SK-N-SH (cell line): ENCODE measurements at regions not wholly inside any gene's neighbourhood (a gene's known extent, or its start where the extent isn't known, plus 50 kb on each side); places are given as distances from the start of the nearest gene placed in this dataset.

ENCODE experiments used
- CTCF ChIA-PET: fragments of 300-600, 350-600 bp; formaldehyde crosslinking; extraction: SDS; loops from one replicate; lab custom pipeline; 2021; lab: Yijun Ruan, JAX
- POLR2A ChIA-PET: fragments of 350-600 bp; sonication (Branson Sonifier 250); formaldehyde crosslinking; extraction: SDS; loops from one replicate; lab custom pipeline; 2020; ENCODE audit warnings: antibody characterized with exemption, inconsistent platforms; lab: Yijun Ruan, JAX
- DNase-seq: peaks from one replicate; pipeline ENCODE4 v3.0.0; 2012
- H2AFZ ChIP-seq: fragments of 200-600 bp; sonication (generic); 2 replicates; pipeline ENCODE4 v1.8.1; 2016; ENCODE audit warnings: antibody characterized with exemption, mild to moderate bottlenecking, low read depth
- H3F3A ChIP-seq: fragments of 200-600 bp; sonication (generic); replicated peaks from 2 replicates; pipeline ENCODE3; 2016; ENCODE audit warnings: antibody characterized with exemption, mild to moderate bottlenecking; ENCODE audit not compliant: insufficient read depth
- H3K27ac ChIP-seq, 2 experiments: fragments of 200-500 bp in 1 of 2; fragments of 200-600 bp in 1 of 2; sonication (Bioruptor generic) in 1 of 2; sonication (generic), shearing (Covaris generic) in 1 of 2; 2 replicates each; pipeline versions ENCODE4 v1.5.1 to v1.6.1; 2014 to 2016; ENCODE audit warnings: low read depth in 2 of 2, inconsistent platforms in 1 of 2, low read length in 1 of 2, mild to moderate bottlenecking in 1 of 2, mixed read lengths in 1 of 2
- H3K27me3 ChIP-seq: fragments of 200-600 bp; sonication (generic), shearing (Covaris generic); 2 replicates; pipeline ENCODE4 v1.6.1; 2016; ENCODE audit warnings: mixed run types; ENCODE audit not compliant: insufficient read depth
- H3K36me3 ChIP-seq, 2 experiments: fragments of 200-500 bp in 1 of 2; fragments of 200-600 bp in 1 of 2; sonication (Bioruptor generic) in 1 of 2; sonication (generic) in 1 of 2; replicated peaks in 1 of 2; 2 replicates each; pipeline versions ENCODE3 to v1.5.1; 2014 to 2016; ENCODE audit warnings: low read length in 1 of 2, mild to moderate bottlenecking in 1 of 2; ENCODE audit not compliant: insufficient read depth in 2 of 2, control insufficient read depth in 1 of 2
- H3K4me1 ChIP-seq, 2 experiments: fragments of 200-500 bp in 1 of 2; fragments of 200-600 bp in 1 of 2; sonication (Bioruptor generic) in 1 of 2; sonication (generic), shearing (Covaris generic) in 1 of 2; 2 replicates each; pipeline versions ENCODE4 v1.5.1 to v1.6.1; 2014 to 2016; ENCODE audit warnings: low read depth in 1 of 2, low read length in 1 of 2, mixed run types in 1 of 2; ENCODE audit not compliant: insufficient read depth in 2 of 2, control insufficient read depth in 1 of 2
- H3K4me2 ChIP-seq: fragments of 200-600 bp; sonication (generic), shearing (Covaris generic); 2 replicates; pipeline ENCODE4 v1.6.1; 2017; ENCODE audit warnings: mixed run types
- H3K4me3 ChIP-seq, 2 experiments: fragments of 200-500 bp in 1 of 2; fragments of 200-600 bp in 1 of 2; sonication (Bioruptor generic) in 1 of 2; sonication (generic), shearing (Covaris generic) in 1 of 2; 2 replicates each; pipeline versions ENCODE4 v1.5.1 to v1.8.1; 2014 to 2016; ENCODE audit warnings: low read depth in 2 of 2, inconsistent platforms in 1 of 2, low read length in 1 of 2, mild to moderate bottlenecking in 1 of 2, mixed read lengths in 1 of 2, moderate library complexity in 1 of 2
- H3K79me2 ChIP-seq: fragments of 200-600 bp; sonication (generic); 2 replicates; pipeline ENCODE4 v1.8.1; 2017; ENCODE audit warnings: mild to moderate bottlenecking; ENCODE audit not compliant: insufficient read depth
- H3K9ac ChIP-seq: fragments of 200-600 bp; sonication (generic); 2 replicates; pipeline ENCODE4 v1.6.1; 2017; ENCODE audit warnings: mixed run types
- H3K9me2 ChIP-seq: fragments of 200-600 bp; sonication (generic); 2 replicates; pipeline ENCODE4 v1.6.1; 2017; ENCODE audit warnings: mixed run types
- H3K9me3 ChIP-seq: fragments of 200-600 bp; sonication (generic); 2 replicates; pipeline ENCODE4 v1.6.1; 2017; ENCODE audit warnings: mixed run types, mild to moderate bottlenecking, moderate library complexity
- H4K20me1 ChIP-seq: fragments of 200-600 bp; sonication (generic); 2 replicates; pipeline ENCODE4 v1.6.1; 2017; ENCODE audit warnings: mild to moderate bottlenecking, mixed run types; ENCODE audit not compliant: insufficient read depth
- CHD2 ChIP-seq: fragments of 150-350 bp; IDR thresholded peaks from 2 replicates; pipeline ENCODE4 v1.6.1; 2018; ENCODE audit warnings: low read length; ENCODE audit not compliant: partially characterized antibody
- ELF1 ChIP-seq: IDR thresholded peaks from 2 replicates; pipeline ENCODE4 v1.4.0; 2012
- EP300 ChIP-seq, 2 experiments: IDR thresholded peaks; 2 replicates each; pipeline versions ENCODE4 v1.4.0 to v1.6.1; 2012; ENCODE audit warnings: borderline replicate concordance in 1 of 2, low read depth in 1 of 2, low read length in 1 of 2
- FOSL2 ChIP-seq: IDR thresholded peaks from 2 replicates; pipeline ENCODE4 v1.4.0; 2012; ENCODE audit warnings: low read depth, mild to moderate bottlenecking, moderate library complexity, borderline replicate concordance
- FOXM1 ChIP-seq: IDR thresholded peaks from 2 replicates; pipeline ENCODE4 v1.4.0; 2012; ENCODE audit warnings: low read depth, mild to moderate bottlenecking
- GABPA ChIP-seq: IDR thresholded peaks from 2 replicates; pipeline ENCODE4 v1.4.0; 2012; ENCODE audit warnings: low read depth, mild to moderate bottlenecking
- GATA2 ChIP-seq: sonication (generic); formaldehyde crosslinking; IDR thresholded peaks from 2 replicates; pipeline ENCODE4 v1.5.0; 2020; ENCODE audit warnings: mild to moderate bottlenecking, missing genetic modification reagents
- MEF2A ChIP-seq: IDR thresholded peaks from 2 replicates; pipeline ENCODE4 v1.4.0; 2012; ENCODE audit warnings: low read depth, borderline replicate concordance
- NRF1 ChIP-seq: IDR thresholded peaks from 2 replicates; pipeline ENCODE4 v1.6.1; 2012; ENCODE audit warnings: low read depth, mild to moderate bottlenecking, low read length
- POLR2AphosphoS5 ChIP-seq: IDR thresholded peaks from 2 replicates; pipeline ENCODE4 v1.6.1; 2012; ENCODE audit warnings: low read depth, low read length
- RCOR1 ChIP-seq: fragments of 150-350 bp; IDR thresholded peaks from 2 replicates; pipeline ENCODE4 v1.6.1; 2017; ENCODE audit warnings: antibody characterized with exemption, low read length
- TAF1 ChIP-seq: IDR thresholded peaks from 2 replicates; pipeline ENCODE4 v1.6.1; 2012; ENCODE audit warnings: low read depth, mild to moderate bottlenecking, low read length, moderate library complexity, borderline replicate concordance
- TCF12 ChIP-seq: IDR thresholded peaks from 2 replicates; pipeline ENCODE4 v1.4.0; 2012
- YY1 ChIP-seq: IDR thresholded peaks from 2 replicates; pipeline ENCODE4 v1.4.0; 2012; ENCODE audit warnings: low read depth, mild to moderate bottlenecking
- WGBS: methylation state at CpG from one replicate; pipeline ENCODE4 v1.1.6; 2017; ENCODE audit warnings: low lambda C conversion rate; 5-methylcytosine and 5-hydroxymethylcytosine counted together
- TF ChIP-seq, protein P1 (sequence below): IDR thresholded peaks from 2 replicates; pipeline ENCODE4 v1.4.0; 2012; ENCODE audit warnings: low read depth
- TF ChIP-seq, protein P2 (sequence below): fragments of 150-350 bp; IDR thresholded peaks from 2 replicates; pipeline ENCODE4 v1.6.1; 2017; ENCODE audit warnings: antibody characterized with exemption, low read length, low read depth, borderline replicate concordance
- TF ChIP-seq, protein P3 (sequence below): IDR thresholded peaks from 2 replicates; pipeline ENCODE4 v1.6.1; 2012; ENCODE audit warnings: mild to moderate bottlenecking, low read depth, low read length, moderate library complexity
- TF ChIP-seq, protein P4 (sequence below): fragments of 200-600 bp; sonication (generic); IDR thresholded peaks from 2 replicates; pipeline ENCODE4 v1.6.1; 2017; ENCODE audit warnings: antibody characterized with exemption, mild to moderate bottlenecking, moderate library complexity

DNA sequence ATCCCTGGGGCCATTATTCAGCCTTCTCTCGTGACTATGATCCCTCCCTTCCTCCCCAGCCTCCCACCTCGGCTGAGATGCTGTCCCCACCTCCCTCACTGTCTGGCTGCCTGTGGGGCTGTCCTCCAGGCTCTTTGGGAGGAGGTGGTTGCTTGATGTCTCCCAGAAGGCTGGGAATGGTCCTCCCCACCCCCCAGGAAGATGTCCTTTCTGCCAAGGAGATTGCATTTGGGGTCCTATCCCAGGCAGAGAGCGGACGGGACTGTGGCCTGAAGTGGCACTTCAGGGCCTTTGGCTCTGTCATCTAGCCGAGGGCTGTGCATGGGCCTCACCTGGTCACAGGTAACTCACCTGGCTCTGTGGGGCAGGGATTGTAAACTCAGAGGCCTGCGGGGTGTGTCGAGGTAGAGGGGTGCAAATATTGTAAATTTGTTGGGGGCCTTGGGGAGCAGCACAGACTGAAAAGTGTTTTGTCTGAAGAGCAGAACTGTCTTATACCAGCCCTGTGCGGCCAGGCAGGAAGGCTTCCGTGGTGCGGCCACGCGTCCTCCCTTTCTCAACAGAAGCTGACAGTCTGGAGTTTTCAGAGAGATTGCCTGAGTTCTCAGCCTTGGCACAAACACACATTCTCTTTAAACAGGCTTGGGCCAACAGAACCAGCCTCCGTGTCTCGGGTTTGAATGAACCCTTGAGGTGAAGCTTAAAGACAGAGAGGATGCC lies 177.9 kb downstream of the SEC14L1 start:
- Histone ChIP-seq H3F3A (peaks cover 38% of the 10 kb centered on the region), H3K36me3 (no peaks in the 10 kb centered on the region), H3K4me3 (peak overlapping the region in 1 of 2 experiments; percentile 53; a peak in 1 of 4 replicates), H3K9me2 (no peaks in the 10 kb centered on the region), H2AFZ (peak overlapping the region; percentile 54; the same call in 1 of the 2 replicates), H3K4me2 (peak overlapping the region; percentile 76), H3K79me2 (peaks cover 35% of the 10 kb centered on the region), H4K20me1 (no peaks in the 10 kb centered on the region), H3K9ac (peak overlapping the region; percentile 62), H3K9me3 (no peaks in the 10 kb centered on the region), H3K4me1 (peaks cover 64 to 68% of the 10 kb centered on the region in 2 experiments), H3K27me3 (no peaks in the 10 kb centered on the region), H3K27ac (peak overlapping the region; percentile 48 to 81)
- 76% methylated on average over 14 of the region's 14 CpGs for whole genome bisulfite sequencing
- no peak for TF ChIP-seq RCOR1
- no peak for TF ChIP-seq POLR2AphosphoS5
- no peak for TF ChIP-seq YY1
- TF ChIP-seq FOSL2, result no peak
- TF ChIP-seq, protein P1, sequence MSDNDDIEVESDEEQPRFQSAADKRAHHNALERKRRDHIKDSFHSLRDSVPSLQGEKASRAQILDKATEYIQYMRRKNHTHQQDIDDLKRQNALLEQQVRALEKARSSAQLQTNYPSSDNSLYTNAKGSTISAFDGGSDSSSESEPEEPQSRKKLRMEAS, result no peak
- no peak for TF ChIP-seq TCF12
- no peak for TF ChIP-seq MEF2A
- peak; percentile 24 for DNase-seq
- POLR2A ChIA-PET, result no interaction called here
- CTCF ChIA-PET, result no interaction called here

DNA sequence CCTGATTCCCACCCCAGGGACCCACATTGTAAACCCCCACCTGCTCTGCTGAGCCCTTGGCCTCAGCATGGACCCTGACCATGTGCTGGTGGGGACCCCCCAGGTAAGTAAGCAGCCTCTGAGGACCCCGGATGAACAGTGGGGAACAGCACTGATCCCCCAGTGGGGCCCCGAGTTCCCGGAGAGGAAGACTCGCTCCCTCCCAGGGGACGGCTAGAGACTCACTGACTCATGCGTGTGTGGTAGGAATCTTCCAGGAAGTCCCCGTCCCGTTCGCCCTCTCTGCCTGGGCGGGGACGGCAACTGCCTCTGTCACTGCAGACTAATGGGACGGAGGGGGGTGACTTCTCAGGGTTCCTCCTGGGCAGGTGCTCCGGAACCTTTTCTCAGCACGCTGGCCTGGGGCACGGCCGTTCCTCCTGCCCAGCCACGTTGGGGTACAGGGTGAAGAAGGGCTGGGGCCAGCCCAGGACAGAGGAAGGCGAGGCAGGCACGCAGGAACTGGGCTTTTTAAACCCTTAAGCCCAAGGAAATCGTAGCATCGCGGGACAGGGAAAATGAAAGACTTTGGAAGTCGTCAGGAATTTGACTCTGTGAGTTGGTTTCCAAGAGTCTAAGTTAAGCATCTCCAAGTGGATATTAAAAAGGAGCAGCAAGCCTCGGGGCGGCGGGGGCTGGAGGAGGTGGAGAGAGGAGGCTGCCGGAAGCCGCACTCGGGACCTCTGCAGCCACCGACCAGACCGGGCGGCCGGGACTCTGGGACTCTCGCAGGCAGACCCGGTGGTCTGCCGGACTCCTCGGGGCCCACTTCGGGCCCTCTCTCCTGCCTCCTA lies 178.7 kb downstream of the SEC14L1 start:
- Histone ChIP-seq H3K4me2 (peak overlapping the region; percentile 76), H3K36me3 (no peaks in the 10 kb centered on the region), H2AFZ (peak overlapping the region; percentile 54; the same call in 1 of the 2 replicates), H4K20me1 (no peaks in the 10 kb centered on the region), H3K9me3 (no peaks in the 10 kb centered on the region), H3K9me2 (no peaks in the 10 kb centered on the region), H3K4me3 (peak overlapping the region; percentile 12 to 53; a peak in 3 of 4 replicates), H3K9ac (peak overlapping the region; percentile 62), H3K27me3 (no peaks in the 10 kb centered on the region), H3K27ac (peak overlapping the region; percentile 48 to 81), H3F3A (peaks cover 44% of the 10 kb centered on the region), H3K79me2 (peaks cover 43% of the 10 kb centered on the region), H3K4me1 (peaks cover 72 to 74% of the 10 kb centered on the region in 2 experiments)
- POLR2A ChIA-PET, result no interaction called here
- CTCF ChIA-PET, result interaction anchor here (4.5 kb wide), 1 partner anchor 13 kb away, joined by 24 read pairs; no protein-coding TSS in a partner anchor
- WGBS, result 51% methylated on average over 32 of the region's 38 CpGs
- DNase-seq, result peak; percentile 43
- TF ChIP-seq TCF12, result peak; percentile 55; the same call in 1 of the 2 replicates
- no peak for TF ChIP-seq GATA2 (CRISPR knock-in tag)
- peak; percentile 76 for TF ChIP-seq ELF1
- TF ChIP-seq, protein P1, result peak; percentile 83
- TF ChIP-seq EP300 (IDR thresholded peaks at IDR 0.05; ENCODE audit: borderline replicate concordance in 1 of 2, low read depth in 1 of 2, low read length in 1 of 2), result peak in 1 of 2 experiments; percentile 58; a peak in 1 of 4 replicates
- TF ChIP-seq CHD2, result no peak
- TF ChIP-seq, protein P2, sequence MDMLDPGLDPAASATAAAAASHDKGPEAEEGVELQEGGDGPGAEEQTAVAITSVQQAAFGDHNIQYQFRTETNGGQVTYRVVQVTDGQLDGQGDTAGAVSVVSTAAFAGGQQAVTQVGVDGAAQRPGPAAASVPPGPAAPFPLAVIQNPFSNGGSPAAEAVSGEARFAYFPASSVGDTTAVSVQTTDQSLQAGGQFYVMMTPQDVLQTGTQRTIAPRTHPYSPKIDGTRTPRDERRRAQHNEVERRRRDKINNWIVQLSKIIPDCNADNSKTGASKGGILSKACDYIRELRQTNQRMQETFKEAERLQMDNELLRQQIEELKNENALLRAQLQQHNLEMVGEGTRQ, result no peak
- TF ChIP-seq, protein P3, sequence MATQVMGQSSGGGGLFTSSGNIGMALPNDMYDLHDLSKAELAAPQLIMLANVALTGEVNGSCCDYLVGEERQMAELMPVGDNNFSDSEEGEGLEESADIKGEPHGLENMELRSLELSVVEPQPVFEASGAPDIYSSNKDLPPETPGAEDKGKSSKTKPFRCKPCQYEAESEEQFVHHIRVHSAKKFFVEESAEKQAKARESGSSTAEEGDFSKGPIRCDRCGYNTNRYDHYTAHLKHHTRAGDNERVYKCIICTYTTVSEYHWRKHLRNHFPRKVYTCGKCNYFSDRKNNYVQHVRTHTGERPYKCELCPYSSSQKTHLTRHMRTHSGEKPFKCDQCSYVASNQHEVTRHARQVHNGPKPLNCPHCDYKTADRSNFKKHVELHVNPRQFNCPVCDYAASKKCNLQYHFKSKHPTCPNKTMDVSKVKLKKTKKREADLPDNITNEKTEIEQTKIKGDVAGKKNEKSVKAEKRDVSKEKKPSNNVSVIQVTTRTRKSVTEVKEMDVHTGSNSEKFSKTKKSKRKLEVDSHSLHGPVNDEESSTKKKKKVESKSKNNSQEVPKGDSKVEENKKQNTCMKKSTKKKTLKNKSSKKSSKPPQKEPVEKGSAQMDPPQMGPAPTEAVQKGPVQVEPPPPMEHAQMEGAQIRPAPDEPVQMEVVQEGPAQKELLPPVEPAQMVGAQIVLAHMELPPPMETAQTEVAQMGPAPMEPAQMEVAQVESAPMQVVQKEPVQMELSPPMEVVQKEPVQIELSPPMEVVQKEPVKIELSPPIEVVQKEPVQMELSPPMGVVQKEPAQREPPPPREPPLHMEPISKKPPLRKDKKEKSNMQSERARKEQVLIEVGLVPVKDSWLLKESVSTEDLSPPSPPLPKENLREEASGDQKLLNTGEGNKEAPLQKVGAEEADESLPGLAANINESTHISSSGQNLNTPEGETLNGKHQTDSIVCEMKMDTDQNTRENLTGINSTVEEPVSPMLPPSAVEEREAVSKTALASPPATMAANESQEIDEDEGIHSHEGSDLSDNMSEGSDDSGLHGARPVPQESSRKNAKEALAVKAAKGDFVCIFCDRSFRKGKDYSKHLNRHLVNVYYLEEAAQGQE, result peak; percentile 60
- TF ChIP-seq, protein P4, sequence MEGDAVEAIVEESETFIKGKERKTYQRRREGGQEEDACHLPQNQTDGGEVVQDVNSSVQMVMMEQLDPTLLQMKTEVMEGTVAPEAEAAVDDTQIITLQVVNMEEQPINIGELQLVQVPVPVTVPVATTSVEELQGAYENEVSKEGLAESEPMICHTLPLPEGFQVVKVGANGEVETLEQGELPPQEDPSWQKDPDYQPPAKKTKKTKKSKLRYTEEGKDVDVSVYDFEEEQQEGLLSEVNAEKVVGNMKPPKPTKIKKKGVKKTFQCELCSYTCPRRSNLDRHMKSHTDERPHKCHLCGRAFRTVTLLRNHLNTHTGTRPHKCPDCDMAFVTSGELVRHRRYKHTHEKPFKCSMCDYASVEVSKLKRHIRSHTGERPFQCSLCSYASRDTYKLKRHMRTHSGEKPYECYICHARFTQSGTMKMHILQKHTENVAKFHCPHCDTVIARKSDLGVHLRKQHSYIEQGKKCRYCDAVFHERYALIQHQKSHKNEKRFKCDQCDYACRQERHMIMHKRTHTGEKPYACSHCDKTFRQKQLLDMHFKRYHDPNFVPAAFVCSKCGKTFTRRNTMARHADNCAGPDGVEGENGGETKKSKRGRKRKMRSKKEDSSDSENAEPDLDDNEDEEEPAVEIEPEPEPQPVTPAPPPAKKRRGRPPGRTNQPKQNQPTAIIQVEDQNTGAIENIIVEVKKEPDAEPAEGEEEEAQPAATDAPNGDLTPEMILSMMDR, result no peak
- no peak for TF ChIP-seq NRF1
- TF ChIP-seq FOXM1, result no peak
- no peak for TF ChIP-seq RCOR1
- peak; percentile 71; the same call in 1 of the 2 replicates for TF ChIP-seq FOSL2
- 0 out of 2 replicates have a peak, but pooled peaks have one; percentile 31 for TF ChIP-seq TAF1
- TF ChIP-seq GABPA, result no peak
